ENCODE measurements at regions not wholly inside any gene's neighbourhood (a gene's known extent, or its start where the extent isn't known, plus 50 kb on each side); places are given as distances from the start of the nearest gene placed in this dataset.

GRCh38 chr19:31659897-31660210, 310.6 kb upstream of the TSHZ3 start:
- H3K9ac ChIP-seq (ENCODE audit: low read depth, low read length): no peak overlapping the region
- no peaks in the 10 kb centered on the region for H3K9me3 ChIP-seq (ENCODE audit: control insufficient read depth, insufficient read depth, low read length)
- H3K4me1 ChIP-seq (ENCODE audit: insufficient read depth, low read length): peaks cover 3% of the 10 kb centered on the region; the same call in 1 of the 2 replicates
- no peaks in the 10 kb centered on the region for H3K36me3 ChIP-seq (ENCODE audit: insufficient read depth, low read length)

GRCh38 chr19:31664096-31664495, 314.9 kb upstream of the TSHZ3 start:
- H3K9me3 ChIP-seq (ENCODE audit: control insufficient read depth, insufficient read depth, low read length): no peaks in the 10 kb centered on the region
- H3K36me3 ChIP-seq (ENCODE audit: insufficient read depth, low read length): no peaks in the 10 kb centered on the region
- peaks cover 3% of the 10 kb centered on the region; the same call in 1 of the 2 replicates for H3K4me1 ChIP-seq (ENCODE audit: insufficient read depth, low read length)
- H3K9ac ChIP-seq (ENCODE audit: low read depth, low read length): no peak overlapping the region

- H3K9ac ChIP-seq (ENCODE audit: low read depth, low read length): no peak overlapping the region
- H3K4me1 ChIP-seq (ENCODE audit: insufficient read depth, low read length): peaks cover 3% of the 10 kb centered on the region; the same call in 1 of the 2 replicates
- no peaks in the 10 kb centered on the region for H3K9me3 ChIP-seq (ENCODE audit: control insufficient read depth, insufficient read depth, low read length)
- no peaks in the 10 kb centered on the region for H3K36me3 ChIP-seq (ENCODE audit: insufficient read depth, low read length)
Measured at GRCh38 chr19:31664997-31665396, 315.8 kb upstream of the TSHZ3 start.

- Histone ChIP-seq H3K9ac (ENCODE audit: low read depth, low read length) (no peak overlapping the region), H3K4me1 (ENCODE audit: insufficient read depth, low read length) (peaks cover 3% of the 10 kb centered on the region; the same call in 1 of the 2 replicates), H3K9me3 (ENCODE audit: control insufficient read depth, insufficient read depth, low read length) (no peaks in the 10 kb centered on the region), H3K36me3 (ENCODE audit: insufficient read depth, low read length) (no peaks in the 10 kb centered on the region)
Measured at GRCh38 chr19:31666126-31666525, 316.9 kb upstream of the TSHZ3 start.

GRCh38 chr19:31667106-31667505, 317.9 kb upstream of the TSHZ3 start:
- Histone ChIP-seq H3K9ac (ENCODE audit: low read depth, low read length) (no peak overlapping the region), H3K4me1 (ENCODE audit: insufficient read depth, low read length) (peaks cover 3% of the 10 kb centered on the region; the same call in 1 of the 2 replicates), H3K36me3 (ENCODE audit: insufficient read depth, low read length) (no peaks in the 10 kb centered on the region), H3K9me3 (ENCODE audit: control insufficient read depth, insufficient read depth, low read length) (no peaks in the 10 kb centered on the region)

- Histone ChIP-seq H3K4me1 (ENCODE audit: insufficient read depth, low read length) (peaks cover 3% of the 10 kb centered on the region; the same call in 1 of the 2 replicates), H3K9me3 (ENCODE audit: control insufficient read depth, insufficient read depth, low read length) (no peaks in the 10 kb centered on the region), H3K36me3 (ENCODE audit: insufficient read depth, low read length) (no peaks in the 10 kb centered on the region), H3K9ac (ENCODE audit: low read depth, low read length) (no peak overlapping the region)
Measured at GRCh38 chr19:31668921-31669320, 319.7 kb upstream of the TSHZ3 start.

GRCh38 chr19:31670931-31671330, 321.7 kb upstream of the TSHZ3 start:
- peaks cover 9% of the 10 kb centered on the region; the same call in 1 of the 2 replicates for H3K4me1 ChIP-seq (ENCODE audit: insufficient read depth, low read length)
- no peaks in the 10 kb centered on the region for H3K9me3 ChIP-seq (ENCODE audit: control insufficient read depth, insufficient read depth, low read length)
- H3K36me3 ChIP-seq (ENCODE audit: insufficient read depth, low read length): no peaks in the 10 kb centered on the region
- no peak overlapping the region for H3K9ac ChIP-seq (ENCODE audit: low read depth, low read length)

GRCh38 chr19:31671411-31672035, 322.3 kb upstream of the TSHZ3 start:
- Histone ChIP-seq H3K4me1 (ENCODE audit: insufficient read depth, low read length) (peaks cover 9% of the 10 kb centered on the region; the same call in 1 of the 2 replicates), H3K36me3 (ENCODE audit: insufficient read depth, low read length) (no peaks in the 10 kb centered on the region), H3K9me3 (ENCODE audit: control insufficient read depth, insufficient read depth, low read length) (no peaks in the 10 kb centered on the region), H3K9ac (ENCODE audit: low read depth, low read length) (no peak overlapping the region)

- no peak overlapping the region for H3K9ac ChIP-seq (ENCODE audit: low read depth, low read length)
- no peaks in the 10 kb centered on the region for H3K36me3 ChIP-seq (ENCODE audit: insufficient read depth, low read length)
- H3K4me1 ChIP-seq (ENCODE audit: insufficient read depth, low read length): peaks cover 9% of the 10 kb centered on the region; the same call in 1 of the 2 replicates
- no peaks in the 10 kb centered on the region for H3K9me3 ChIP-seq (ENCODE audit: control insufficient read depth, insufficient read depth, low read length)
Measured at GRCh38 chr19:31674503-31675192, 325.4 kb upstream of the TSHZ3 start.

GRCh38 chr19:31675193-31675913, 326.1 kb upstream of the TSHZ3 start:
- H3K36me3 ChIP-seq (ENCODE audit: insufficient read depth, low read length): no peaks in the 10 kb centered on the region

GRCh38 chr19:31676271-31677004, 327.2 kb upstream of the TSHZ3 start:
- Histone ChIP-seq H3K9me3 (ENCODE audit: control insufficient read depth, insufficient read depth, low read length) (no peaks in the 10 kb centered on the region), H3K36me3 (ENCODE audit: insufficient read depth, low read length) (no peaks in the 10 kb centered on the region), H3K4me1 (ENCODE audit: insufficient read depth, low read length) (peaks cover 9% of the 10 kb centered on the region; the same call in 1 of the 2 replicates), H3K9ac (ENCODE audit: low read depth, low read length) (no peak overlapping the region)

More at GRCh38 chr19:31675193-31675913, 326.1 kb upstream of the TSHZ3 start:
- H3K9me3 ChIP-seq (ENCODE audit: control insufficient read depth, insufficient read depth, low read length): no peaks in the 10 kb centered on the region
- H3K9ac ChIP-seq (ENCODE audit: low read depth, low read length): no peak overlapping the region
- peaks cover 9% of the 10 kb centered on the region; the same call in 1 of the 2 replicates for H3K4me1 ChIP-seq (ENCODE audit: insufficient read depth, low read length)

- Histone ChIP-seq H3K9me3 (ENCODE audit: control insufficient read depth, insufficient read depth, low read length) (no peaks in the 10 kb centered on the region), H3K4me1 (ENCODE audit: insufficient read depth, low read length) (peaks cover 9% of the 10 kb centered on the region; the same call in 1 of the 2 replicates), H3K36me3 (ENCODE audit: insufficient read depth, low read length) (no peaks in the 10 kb centered on the region), H3K9ac (ENCODE audit: low read depth, low read length) (no peak overlapping the region)
Measured at GRCh38 chr19:31678421-31678820, 329.2 kb upstream of the TSHZ3 start.

GRCh38 chr19:31681121-31681520, 331.9 kb upstream of the TSHZ3 start:
- Histone ChIP-seq H3K9ac (ENCODE audit: low read depth, low read length) (no peak overlapping the region), H3K36me3 (ENCODE audit: insufficient read depth, low read length) (no peaks in the 10 kb centered on the region), H3K4me1 (ENCODE audit: insufficient read depth, low read length) (no peaks in the 10 kb centered on the region), H3K9me3 (ENCODE audit: control insufficient read depth, insufficient read depth, low read length) (no peaks in the 10 kb centered on the region)

Measured in ES-I3 (cell line).